MM.1S (cell line): ENCODE measurements at regions not wholly inside any gene's neighbourhood (a gene's known extent, or its start where the extent isn't known, plus 50 kb on each side); places are given as distances from the start of the nearest gene placed in this dataset.

Experiments used
- DNase-seq: peaks from one replicate; pipeline ENCODE4 v3.0.0-alpha.2; 2015
- H2AFZ ChIP-seq: fragments of 300-600 bp; sonication (generic); 2 replicates; pipeline ENCODE4 v1.6.0; 2016; ENCODE audit warnings: antibody characterized with exemption, low read length
- H3F3A ChIP-seq: fragments of 300-600 bp; sonication (generic); 2 replicates; pipeline ENCODE4 v1.6.1; 2016; ENCODE audit warnings: mild to moderate bottlenecking, antibody characterized with exemption, low read length, moderate library complexity, mixed read lengths; ENCODE audit not compliant: insufficient read depth
- H3K27ac ChIP-seq: fragments of 300-600 bp; sonication (generic); 2 replicates; pipeline ENCODE4 v1.5.1; 2016; ENCODE audit warnings: mild to moderate bottlenecking, low read length
- H3K27me3 ChIP-seq: fragments of 300-600 bp; sonication (generic); replicated peaks from 2 replicates; pipeline ENCODE4 v1.6.0; 2016; ENCODE audit warnings: low read length; ENCODE audit not compliant: insufficient read depth
- H3K36me3 ChIP-seq: fragments of 300-600 bp; sonication (generic); replicated peaks from 2 replicates; pipeline ENCODE4 v1.6.1; 2016; ENCODE audit warnings: mild to moderate bottlenecking, low read length, mixed read lengths; ENCODE audit not compliant: insufficient read depth
- H3K4me1 ChIP-seq: fragments of 300-600 bp; sonication (generic); 2 replicates; pipeline ENCODE4 v1.6.1; 2016; ENCODE audit warnings: low read length, mixed read lengths
- H3K4me2 ChIP-seq: fragments of 300-600 bp; sonication (generic); 2 replicates; pipeline ENCODE4 v1.6.0; 2016; ENCODE audit warnings: low read depth, low read length
- H3K4me3 ChIP-seq: fragments of 300-600 bp; sonication (generic); 2 replicates; pipeline ENCODE4 v1.5.1; 2016; ENCODE audit warnings: low read length, mixed read lengths
- H3K79me2 ChIP-seq: fragments of 300-600 bp; sonication (generic); 2 replicates; pipeline ENCODE4 v1.6.1; 2016; ENCODE audit warnings: mixed run types, low read length, mixed read lengths
- H3K9ac ChIP-seq: fragments of 300-600 bp; sonication (generic); 2 replicates; pipeline ENCODE4 v1.6.1; 2016; ENCODE audit warnings: low read length, mixed read lengths
- H3K9me2 ChIP-seq: fragments of 300-600 bp; sonication (generic); replicated peaks from 2 replicates; pipeline ENCODE4 v1.6.1; 2016; ENCODE audit warnings: mild to moderate bottlenecking, low read length, mixed read lengths; ENCODE audit not compliant: insufficient read depth
- H3K9me3 ChIP-seq: fragments of 300-600 bp; sonication (generic); replicated peaks from 2 replicates; pipeline ENCODE4 v1.6.1; 2016; ENCODE audit warnings: mild to moderate bottlenecking, low read length, mixed read lengths; ENCODE audit not compliant: insufficient read depth
- H4K20me1 ChIP-seq: fragments of 300-600 bp; sonication (generic); 2 replicates; pipeline ENCODE4 v1.6.1; 2016; ENCODE audit warnings: mild to moderate bottlenecking, low read length, moderate library complexity, mixed read lengths; ENCODE audit not compliant: insufficient read depth
- CTCF ChIP-seq: fragments of 300-600 bp; sonication (generic); IDR thresholded peaks from 2 replicates; pipeline ENCODE4 v1.5.1; 2016; ENCODE audit warnings: antibody characterized with exemption, low read length, mixed read lengths
- EZH2 ChIP-seq: fragments of 300-600 bp; sonication (generic); optimal IDR thresholded peaks from 2 replicates; pipeline ENCODE3; 2017; ENCODE audit warnings: low read depth, mild to moderate bottlenecking, antibody characterized with exemption, low read length, mixed read lengths
- EZH2phosphoT487 ChIP-seq: fragments of 300-600 bp; sonication (generic); IDR thresholded peaks from 2 replicates; pipeline ENCODE4 v1.6.1; 2018; ENCODE audit warnings: antibody characterized with exemption, low read length

GRCh38 chr14:105783707-105784106 lies 257.3 kb downstream of the TMEM121 start:
- Histone ChIP-seq H3K4me2 (no peak overlapping the region), H3K9me3 (no peaks in the 10 kb centered on the region), H3K4me1 (no peaks in the 10 kb centered on the region), H3K27ac (no peak overlapping the region), H3K79me2 (no peaks in the 10 kb centered on the region), H3K4me3 (no peak overlapping the region), H3K9me2 (no peaks in the 10 kb centered on the region), H3F3A (no peaks in the 10 kb centered on the region), H3K9ac (no peak overlapping the region), H2AFZ (no peak overlapping the region), H4K20me1 (no peaks in the 10 kb centered on the region), H3K36me3 (no peaks in the 10 kb centered on the region), H3K27me3 (no peaks in the 10 kb centered on the region)
- DNase-seq, result no peak
- TF ChIP-seq EZH2phosphoT487 (no peak), EZH2 (no peak), CTCF (no peak)

- no peaks in the 10 kb centered on the region for H3F3A ChIP-seq
- no peak overlapping the region for H2AFZ ChIP-seq
- no peak overlapping the region for H3K4me2 ChIP-seq
- H3K36me3 ChIP-seq, result no peaks in the 10 kb centered on the region
- H3K9me3 ChIP-seq, result no peaks in the 10 kb centered on the region
- H3K4me3 ChIP-seq, result no peak overlapping the region
- H3K9me2 ChIP-seq, result no peaks in the 10 kb centered on the region
- no peaks in the 10 kb centered on the region for H4K20me1 ChIP-seq
- no peak overlapping the region for H3K9ac ChIP-seq
- H3K27me3 ChIP-seq, result no peaks in the 10 kb centered on the region
- no peak overlapping the region for H3K27ac ChIP-seq
- TF ChIP-seq EZH2 (no peak), CTCF (no peak)
- H3K4me1 ChIP-seq, result no peaks in the 10 kb centered on the region
- no peaks in the 10 kb centered on the region for H3K79me2 ChIP-seq
- DNase-seq, result no peak
Measured at GRCh38 chr14:105793836-105794235, 267.5 kb downstream of the TMEM121 start.

- Histone ChIP-seq H3K27me3 (no peaks in the 10 kb centered on the region), H3K9me3 (no peaks in the 10 kb centered on the region), H2AFZ (no peak overlapping the region), H4K20me1 (no peaks in the 10 kb centered on the region), H3K27ac (no peak overlapping the region), H3K79me2 (no peaks in the 10 kb centered on the region), H3K4me3 (no peak overlapping the region), H3K9ac (no peak overlapping the region), H3K4me1 (no peaks in the 10 kb centered on the region), H3K36me3 (no peaks in the 10 kb centered on the region), H3F3A (no peaks in the 10 kb centered on the region), H3K9me2 (no peaks in the 10 kb centered on the region), H3K4me2 (no peak overlapping the region)
- TF ChIP-seq EZH2 (no peak), EZH2phosphoT487 (no peak), CTCF (no peak)
- no peak for DNase-seq
Measured at GRCh38 chr14:105797546-105797945, 271.2 kb downstream of the TMEM121 start.

- no peaks in the 10 kb centered on the region for H3K79me2 ChIP-seq
- no peaks in the 10 kb centered on the region for H3K9me2 ChIP-seq
- no peaks in the 10 kb centered on the region for H3K36me3 ChIP-seq
- no peak overlapping the region for H2AFZ ChIP-seq
- H3K4me3 ChIP-seq, result no peak overlapping the region
- H3K4me1 ChIP-seq, result no peaks in the 10 kb centered on the region
- DNase-seq, result no peak
- no peaks in the 10 kb centered on the region for H3K9me3 ChIP-seq
- no peak for TF ChIP-seq EZH2phosphoT487
- no peak for TF ChIP-seq CTCF
- no peak for TF ChIP-seq EZH2
- H3K9ac ChIP-seq, result no peak overlapping the region
- H3K27me3 ChIP-seq, result no peaks in the 10 kb centered on the region
- no peaks in the 10 kb centered on the region for H4K20me1 ChIP-seq
- H3K4me2 ChIP-seq, result no peak overlapping the region
- H3F3A ChIP-seq, result no peaks in the 10 kb centered on the region
- no peak overlapping the region for H3K27ac ChIP-seq
Measured at GRCh38 chr14:105805701-105806100, 279.3 kb downstream of the TMEM121 start.
